Keratinocyte (primary cell): ENCODE measurements at regions not wholly inside any gene's neighbourhood (a gene's known extent, or its start where the extent isn't known, plus 50 kb on each side); places are given as distances from the start of the nearest gene placed in this dataset.

Experiments
- DNase-seq: peaks from one replicate; pipeline ENCODE4 v3.0.0-alpha.2; 2011; ENCODE audit warnings: low read depth, missing footprints, low spot score
- FAIRE-seq: peaks from 2 replicates; lab custom pipeline; 2011; peaks lifted over from hg19 to GRCh38; lab: Jason Lieb, UNC
- H2AFZ ChIP-seq: 2 replicates; pipeline ENCODE4 v1.6.0; 2012; ENCODE audit warnings: low read length, control low read depth, inconsistent platforms; ENCODE audit not compliant: control insufficient read depth
- H3K27ac ChIP-seq: 2 replicates; pipeline ENCODE4 v1.5.1; 2011; ENCODE audit warnings: low read length; ENCODE audit not compliant: control insufficient read depth, insufficient read depth
- H3K27me3 ChIP-seq: 3 replicates; pipeline ENCODE4 v1.6.0; 2011; ENCODE audit warnings: low read length; ENCODE audit not compliant: control insufficient read depth, insufficient read depth; ENCODE audit errors: extremely low read depth
- H3K36me3 ChIP-seq, 2 experiments: 2 replicates in 1 of 2; 3 replicates in 1 of 2; pipeline ENCODE4 v1.5.1; 2011; ENCODE audit warnings: low read length in 2 of 2, mild to moderate bottlenecking in 1 of 2; ENCODE audit not compliant: control insufficient read depth in 2 of 2, insufficient read depth in 2 of 2; ENCODE audit errors: extremely low read depth in 1 of 2
- H3K4me1 ChIP-seq: 3 replicates; pipeline ENCODE4 v1.5.1; 2011; ENCODE audit warnings: low read length; ENCODE audit not compliant: control insufficient read depth, insufficient read depth; ENCODE audit errors: extremely low read depth
- H3K4me2 ChIP-seq: 3 replicates; pipeline ENCODE4 v1.6.0; 2011; ENCODE audit warnings: low read depth, low read length; ENCODE audit not compliant: control insufficient read depth, insufficient read depth; ENCODE audit errors: extremely low read depth
- H3K4me3 ChIP-seq, 3 experiments: fragments of 200-600 bp in 1 of 3; sonication (generic) in 1 of 3; 2 replicates in 2 of 3; 3 replicates in 1 of 3; pipeline ENCODE4 v1.5.1; 2011 to 2016; ENCODE audit warnings: low read length in 3 of 3, mild to moderate bottlenecking in 3 of 3, control low read depth in 2 of 3, inconsistent platforms in 1 of 3, low read depth in 1 of 3, mixed read lengths in 1 of 3, mixed run types in 1 of 3, moderate library complexity in 1 of 3; ENCODE audit not compliant: control insufficient read depth in 2 of 3, insufficient read depth in 2 of 3; ENCODE audit errors: extremely low read depth in 1 of 3
- H3K79me2 ChIP-seq: 2 replicates; pipeline ENCODE4 v1.6.0; 2012; ENCODE audit warnings: low read length; ENCODE audit not compliant: control insufficient read depth, insufficient read depth
- H3K9ac ChIP-seq: 3 replicates; pipeline ENCODE4 v1.6.0; 2011; ENCODE audit warnings: low read length; ENCODE audit not compliant: control insufficient read depth, insufficient read depth; ENCODE audit errors: extremely low read depth
- H3K9me1 ChIP-seq: 3 replicates; pipeline ENCODE4 v1.6.0; 2011; ENCODE audit warnings: low read length; ENCODE audit not compliant: control insufficient read depth, insufficient read depth; ENCODE audit errors: extremely low read depth
- H3K9me3 ChIP-seq: 2 replicates; pipeline ENCODE4 v1.5.1; 2012; ENCODE audit warnings: low read depth, low read length; ENCODE audit not compliant: control insufficient read depth
- H4K20me1 ChIP-seq: 3 replicates; pipeline ENCODE4 v1.6.0; 2011; ENCODE audit warnings: low read length; ENCODE audit not compliant: control insufficient read depth, insufficient read depth; ENCODE audit errors: extremely low read depth
- EZH2 ChIP-seq: IDR thresholded peaks from one replicate; pipeline ENCODE4 v1.6.1; 2012; ENCODE audit warnings: inconsistent platforms, mild to moderate bottlenecking, low read length, moderate library complexity
- dilution Hi-C: fragments of 300-500 bp; cut with MboI; formaldehyde crosslinking; loops from one replicate; pipeline ENCODE4 v1.7.0; 2020; ENCODE audit warnings: low sequenced_read_pairs; ENCODE audit not compliant: extremely low pct_ligation_motif_present
- TF ChIP-seq, protein P1 (sequence below), 3 experiments: IDR thresholded peaks in 1 of 3; conservative IDR thresholded peaks in 1 of 3; optimal IDR thresholded peaks in 1 of 3; 2 replicates in 2 of 3; 3 replicates in 1 of 3; pipeline versions ENCODE3 to v1.5.1; 2011; ENCODE audit warnings: low read length in 3 of 3, mild to moderate bottlenecking in 3 of 3, moderate library complexity in 2 of 3, control low read depth in 1 of 3, inconsistent platforms in 1 of 3; ENCODE audit not compliant: insufficient read depth in 2 of 3; ENCODE audit errors: extremely low read depth in 1 of 3

GRCh38 chr4:181682367-181683047 is 560.7 kb upstream of the TENM3 start:
- Histone ChIP-seq H3K4me3 (no peak overlapping the region), H3K9ac (no peak overlapping the region), H3K36me3 (no peaks in the 10 kb centered on the region), H2AFZ (no peak overlapping the region), H3K27ac (no peak overlapping the region), H3K9me1 (no peaks in the 10 kb centered on the region), H3K4me1 (no peaks in the 10 kb centered on the region), H3K9me3 (no peaks in the 10 kb centered on the region), H3K27me3 (no peaks in the 10 kb centered on the region), H4K20me1 (no peaks in the 10 kb centered on the region), H3K79me2 (no peaks in the 10 kb centered on the region), H3K4me2 (no peak overlapping the region)
- TF ChIP-seq, protein P1, sequence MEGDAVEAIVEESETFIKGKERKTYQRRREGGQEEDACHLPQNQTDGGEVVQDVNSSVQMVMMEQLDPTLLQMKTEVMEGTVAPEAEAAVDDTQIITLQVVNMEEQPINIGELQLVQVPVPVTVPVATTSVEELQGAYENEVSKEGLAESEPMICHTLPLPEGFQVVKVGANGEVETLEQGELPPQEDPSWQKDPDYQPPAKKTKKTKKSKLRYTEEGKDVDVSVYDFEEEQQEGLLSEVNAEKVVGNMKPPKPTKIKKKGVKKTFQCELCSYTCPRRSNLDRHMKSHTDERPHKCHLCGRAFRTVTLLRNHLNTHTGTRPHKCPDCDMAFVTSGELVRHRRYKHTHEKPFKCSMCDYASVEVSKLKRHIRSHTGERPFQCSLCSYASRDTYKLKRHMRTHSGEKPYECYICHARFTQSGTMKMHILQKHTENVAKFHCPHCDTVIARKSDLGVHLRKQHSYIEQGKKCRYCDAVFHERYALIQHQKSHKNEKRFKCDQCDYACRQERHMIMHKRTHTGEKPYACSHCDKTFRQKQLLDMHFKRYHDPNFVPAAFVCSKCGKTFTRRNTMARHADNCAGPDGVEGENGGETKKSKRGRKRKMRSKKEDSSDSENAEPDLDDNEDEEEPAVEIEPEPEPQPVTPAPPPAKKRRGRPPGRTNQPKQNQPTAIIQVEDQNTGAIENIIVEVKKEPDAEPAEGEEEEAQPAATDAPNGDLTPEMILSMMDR (optimal IDR thresholded peaks at IDR 0.05 in 1 of 3, IDR thresholded peaks at IDR 0.05 in 1 of 3, conservative IDR thresholded peaks at IDR 0.05 in 1 of 3; ENCODE audit: extremely low read depth in 1 of 3, insufficient read depth in 2 of 3, low read length in 3 of 3) = no peak
- TF ChIP-seq EZH2 = no peak
- FAIRE-seq (no peak), DNase-seq (no peak)
- dilution Hi-C loops = no loop called here

GRCh38 chr4:181684310-181684709 is 558.9 kb upstream of the TENM3 start:
- Histone ChIP-seq H2AFZ (no peak overlapping the region), H3K27me3 (no peaks in the 10 kb centered on the region), H3K79me2 (no peaks in the 10 kb centered on the region), H3K4me2 (no peak overlapping the region), H3K27ac (no peak overlapping the region), H3K9ac (no peak overlapping the region), H3K36me3 (no peaks in the 10 kb centered on the region), H3K9me3 (no peaks in the 10 kb centered on the region), H3K4me3 (no peak overlapping the region), H4K20me1 (no peaks in the 10 kb centered on the region), H3K4me1 (no peaks in the 10 kb centered on the region), H3K9me1 (no peaks in the 10 kb centered on the region)
- DNase-seq (no peak), FAIRE-seq (no peak)
- dilution Hi-C loops = no loop called here
- TF ChIP-seq EZH2 = no peak
- TF ChIP-seq, protein P1 (optimal IDR thresholded peaks at IDR 0.05 in 1 of 3, IDR thresholded peaks at IDR 0.05 in 1 of 3, conservative IDR thresholded peaks at IDR 0.05 in 1 of 3; ENCODE audit: extremely low read depth in 1 of 3, insufficient read depth in 2 of 3, low read length in 3 of 3) = no peak
